ENCODE measurements at regions not wholly inside any gene's neighbourhood (a gene's known extent, or its start where the extent isn't known, plus 50 kb on each side); places are given as distances from the start of the nearest gene placed in this dataset.
"Not testable (repeated sequence)": the region's sequence is repeated elsewhere in the genome, so short reads cannot be mapped to it uniquely, and the experiment has no call there.

- no peaks in the 10 kb centered on the region for H3K36me3 Mint-ChIP-seq (ENCODE audit: low read depth)
- peaks cover 24% of the 10 kb centered on the region for H3K9me3 Mint-ChIP-seq
- H3K27me3 Mint-ChIP-seq (ENCODE audit: low read depth) = no peaks in the 10 kb centered on the region
- no peaks in the 10 kb centered on the region for H3K4me1 Mint-ChIP-seq (ENCODE audit: low read depth)
- no peak overlapping the region for H3K4me3 Mint-ChIP-seq
- H3K27ac Mint-ChIP-seq = no peak overlapping the region
Measured at GRCh38 chr2:153663371-153663770, 184.8 kb upstream of the RPRM start.

GRCh38 chr2:153664009-153664408 lies 185.4 kb upstream of the RPRM start:
- not testable (repeated sequence) for H3K4me3 Mint-ChIP-seq; H3K4me1 Mint-ChIP-seq (ENCODE audit: low read depth); H3K27ac Mint-ChIP-seq; H3K36me3 Mint-ChIP-seq (ENCODE audit: low read depth); H3K27me3 Mint-ChIP-seq (ENCODE audit: low read depth)
- H3K9me3 Mint-ChIP-seq = peaks cover 26% of the 10 kb centered on the region

- Mint-ChIP-seq H3K27me3 (ENCODE audit: low read depth) (no peaks in the 10 kb centered on the region), H3K36me3 (ENCODE audit: low read depth) (no peaks in the 10 kb centered on the region), H3K27ac (no peak overlapping the region), H3K4me1 (ENCODE audit: low read depth) (no peaks in the 10 kb centered on the region), H3K4me3 (no peak overlapping the region), H3K9me3 (peaks cover 35% of the 10 kb centered on the region)
Measured at GRCh38 chr2:153667475-153667874, 188.9 kb upstream of the RPRM start.

- H3K36me3 Mint-ChIP-seq (ENCODE audit: low read depth) = no peaks in the 10 kb centered on the region
- H3K9me3 Mint-ChIP-seq = peaks cover 37% of the 10 kb centered on the region
- H3K4me3 Mint-ChIP-seq = no peak overlapping the region
- no peaks in the 10 kb centered on the region for H3K4me1 Mint-ChIP-seq (ENCODE audit: low read depth)
- no peak overlapping the region for H3K27ac Mint-ChIP-seq
- no peaks in the 10 kb centered on the region for H3K27me3 Mint-ChIP-seq (ENCODE audit: low read depth)
Measured at GRCh38 chr2:153668923-153669322, 190.4 kb upstream of the RPRM start.

- no peaks in the 10 kb centered on the region for H3K27me3 Mint-ChIP-seq (ENCODE audit: low read depth)
- H3K4me1 Mint-ChIP-seq (ENCODE audit: low read depth) = no peaks in the 10 kb centered on the region
- no peak overlapping the region for H3K27ac Mint-ChIP-seq
- no peaks in the 10 kb centered on the region for H3K36me3 Mint-ChIP-seq (ENCODE audit: low read depth)
- peaks cover 7% of the 10 kb centered on the region for H3K9me3 Mint-ChIP-seq
- no peak overlapping the region for H3K4me3 Mint-ChIP-seq
Measured at GRCh38 chr2:153710128-153710527, 161.6 kb upstream of the GALNT13 start.

- Mint-ChIP-seq H3K27ac (no peak overlapping the region), H3K36me3 (ENCODE audit: low read depth) (no peaks in the 10 kb centered on the region), H3K9me3 (peaks cover 8% of the 10 kb centered on the region), H3K4me1 (ENCODE audit: low read depth) (no peaks in the 10 kb centered on the region), H3K4me3 (no peak overlapping the region), H3K27me3 (ENCODE audit: low read depth) (no peaks in the 10 kb centered on the region)
Measured at GRCh38 chr2:153715218-153715850, 156.4 kb upstream of the GALNT13 start.

GRCh38 chr2:153717060-153717459 lies 154.7 kb upstream of the GALNT13 start:
- H3K27me3 Mint-ChIP-seq (ENCODE audit: low read depth) = no peaks in the 10 kb centered on the region
- H3K4me1 Mint-ChIP-seq (ENCODE audit: low read depth) = no peaks in the 10 kb centered on the region
- no peak overlapping the region for H3K27ac Mint-ChIP-seq
- H3K36me3 Mint-ChIP-seq (ENCODE audit: low read depth) = no peaks in the 10 kb centered on the region
- H3K9me3 Mint-ChIP-seq = peaks cover 8% of the 10 kb centered on the region
- no peak overlapping the region for H3K4me3 Mint-ChIP-seq

- Mint-ChIP-seq H3K9me3 (peaks cover 7% of the 10 kb centered on the region), H3K27ac (no peak overlapping the region), H3K27me3 (ENCODE audit: low read depth) (no peaks in the 10 kb centered on the region), H3K4me3 (no peak overlapping the region), H3K36me3 (ENCODE audit: low read depth) (no peaks in the 10 kb centered on the region), H3K4me1 (ENCODE audit: low read depth) (no peaks in the 10 kb centered on the region)
Measured at GRCh38 chr2:153739394-153739793, 132.3 kb upstream of the GALNT13 start.

- H3K4me1 Mint-ChIP-seq (ENCODE audit: low read depth) = no peaks in the 10 kb centered on the region
- peaks cover 46% of the 10 kb centered on the region for H3K9me3 Mint-ChIP-seq
- H3K4me3 Mint-ChIP-seq = no peak overlapping the region
Measured at GRCh38 chr2:153761936-153762335, 109.8 kb upstream of the GALNT13 start.

GRCh38 chr2:153766415-153766814 lies 105.3 kb upstream of the GALNT13 start:
- peaks cover 3% of the 10 kb centered on the region for H3K36me3 Mint-ChIP-seq (ENCODE audit: low read depth)
- peaks cover 70% of the 10 kb centered on the region for H3K9me3 Mint-ChIP-seq
- H3K27me3 Mint-ChIP-seq (ENCODE audit: low read depth) = no peaks in the 10 kb centered on the region
- no peak overlapping the region for H3K4me3 Mint-ChIP-seq
- no peak overlapping the region for H3K27ac Mint-ChIP-seq
- H3K4me1 Mint-ChIP-seq (ENCODE audit: low read depth) = no peaks in the 10 kb centered on the region

More at GRCh38 chr2:153761936-153762335, 109.8 kb upstream of the GALNT13 start:
- Mint-ChIP-seq H3K36me3 (ENCODE audit: low read depth) (peaks cover 2% of the 10 kb centered on the region), H3K27ac (no peak overlapping the region), H3K27me3 (ENCODE audit: low read depth) (no peaks in the 10 kb centered on the region)

GRCh38 chr2:153770359-153770991 lies 101.2 kb upstream of the GALNT13 start:
- H3K27me3 Mint-ChIP-seq (ENCODE audit: low read depth) = no peaks in the 10 kb centered on the region
- H3K4me3 Mint-ChIP-seq = no peak overlapping the region
- H3K4me1 Mint-ChIP-seq (ENCODE audit: low read depth) = no peaks in the 10 kb centered on the region
- no peak overlapping the region for H3K27ac Mint-ChIP-seq
- H3K9me3 Mint-ChIP-seq = peaks cover 41% of the 10 kb centered on the region
- H3K36me3 Mint-ChIP-seq (ENCODE audit: low read depth) = peaks cover 2% of the 10 kb centered on the region

- H3K4me3 Mint-ChIP-seq = no peak overlapping the region
- H3K9me3 Mint-ChIP-seq = no peaks in the 10 kb centered on the region
- no peaks in the 10 kb centered on the region for H3K36me3 Mint-ChIP-seq (ENCODE audit: low read depth)
- no peaks in the 10 kb centered on the region for H3K27me3 Mint-ChIP-seq (ENCODE audit: low read depth)
- H3K4me1 Mint-ChIP-seq (ENCODE audit: low read depth) = no peaks in the 10 kb centered on the region
- H3K27ac Mint-ChIP-seq = no peak overlapping the region
Measured at GRCh38 chr2:153780241-153780640, 91.5 kb upstream of the GALNT13 start.

GRCh38 chr2:153786016-153786415 lies 85.7 kb upstream of the GALNT13 start:
- Mint-ChIP-seq H3K36me3 (ENCODE audit: low read depth) (no peaks in the 10 kb centered on the region), H3K9me3 (peaks cover 20% of the 10 kb centered on the region), H3K27ac (no peak overlapping the region), H3K27me3 (ENCODE audit: low read depth) (no peaks in the 10 kb centered on the region), H3K4me3 (no peak overlapping the region), H3K4me1 (ENCODE audit: low read depth) (no peaks in the 10 kb centered on the region)

GRCh38 chr2:153787612-153788011 lies 84.1 kb upstream of the GALNT13 start:
- peaks cover 20% of the 10 kb centered on the region for H3K9me3 Mint-ChIP-seq
- H3K4me3 Mint-ChIP-seq = no peak overlapping the region
- no peaks in the 10 kb centered on the region for H3K36me3 Mint-ChIP-seq (ENCODE audit: low read depth)
- no peaks in the 10 kb centered on the region for H3K4me1 Mint-ChIP-seq (ENCODE audit: low read depth)
- H3K27me3 Mint-ChIP-seq (ENCODE audit: low read depth) = no peaks in the 10 kb centered on the region
- no peak overlapping the region for H3K27ac Mint-ChIP-seq

- no peak overlapping the region for H3K27ac Mint-ChIP-seq
- H3K36me3 Mint-ChIP-seq (ENCODE audit: low read depth) = no peaks in the 10 kb centered on the region
Measured at GRCh38 chr2:153802671-153803070, 69.1 kb upstream of the GALNT13 start.

More at GRCh38 chr2:153802671-153803070, 69.1 kb upstream of the GALNT13 start:
- H3K4me3 Mint-ChIP-seq = no peak overlapping the region
- H3K9me3 Mint-ChIP-seq = no peaks in the 10 kb centered on the region
- H3K4me1 Mint-ChIP-seq (ENCODE audit: low read depth) = no peaks in the 10 kb centered on the region
- H3K27me3 Mint-ChIP-seq (ENCODE audit: low read depth) = no peaks in the 10 kb centered on the region

Measured in T-helper 1 cell treated with Interleukin-12 subunit alpha and Interleukin-12 subunit beta and Interleukin-4 antibody, amounts not matched to agents 30 μg/mL and 1 μg/mL, for 36 hours (primary cell).